Fibroblast of skin of left biceps (primary cell): ENCODE measurements at regions not wholly inside any gene's neighbourhood (a gene's known extent, or its start where the extent isn't known, plus 50 kb on each side); places are given as distances from the start of the nearest gene placed in this dataset.
"Not testable (repeated sequence)": the region's sequence is repeated elsewhere in the genome, so short reads cannot be mapped to it uniquely, and the experiment has no call there.

Source experiments
- DNase-seq, 2 experiments: peaks; one replicate each; pipeline ENCODE4 v3.0.0-alpha.2; 2013; ENCODE audit warnings: low read depth in 2 of 2

GRCh38 chr11:67776852-67777520 is 102.6 kb upstream of the ALDH3B2 start:
- DNase-seq, result no peak

GRCh38 chr11:67774175-67774574 is 99.8 kb upstream of the ALDH3B2 start:
- DNase-seq, result not testable (repeated sequence)

GRCh38 chr11:67768001-67768730 is 93.7 kb upstream of the ALDH3B2 start:
- not testable (repeated sequence) for DNase-seq

GRCh38 chr11:67761211-67761610 is 86.8 kb upstream of the ALDH3B2 start:
- DNase-seq, result not testable (repeated sequence)

- not testable (repeated sequence) for DNase-seq
Observed at GRCh38 chr11:67759321-67759720, 84.9 kb upstream of the ALDH3B2 start.

GRCh38 chr11:67758467-67758866 is 84.0 kb upstream of the ALDH3B2 start:
- not testable (repeated sequence) for DNase-seq

- not testable (repeated sequence) for DNase-seq
Observed at GRCh38 chr11:67758009-67758408, 83.6 kb upstream of the ALDH3B2 start.

- not testable (repeated sequence) for DNase-seq
Observed at GRCh38 chr11:67753820-67754219, 79.4 kb upstream of the ALDH3B2 start.

GRCh38 chr11:67745181-67745726 is 70.8 kb upstream of the ALDH3B2 start:
- DNase-seq, result no peak

- not testable (repeated sequence) for DNase-seq
Observed at GRCh38 chr11:67744231-67744630, 69.8 kb upstream of the ALDH3B2 start.

- not testable (repeated sequence) for DNase-seq
Observed at GRCh38 chr11:67738231-67738630, 63.8 kb upstream of the ALDH3B2 start.

GRCh38 chr11:67737562-67738080 is 63.2 kb upstream of the ALDH3B2 start:
- not testable (repeated sequence) for DNase-seq

- DNase-seq, result no peak
Observed at GRCh38 chr11:67732045-67732787, 57.8 kb upstream of the ALDH3B2 start.

- DNase-seq, result no peak
Observed at GRCh38 chr11:67731583-67731982, 57.2 kb upstream of the ALDH3B2 start.

GRCh38 chr11:67728163-67728571 is 53.7 kb upstream of the ALDH3B2 start:
- DNase-seq, result not testable (repeated sequence)

GRCh38 chr11:67727066-67728040 is 52.9 kb upstream of the ALDH3B2 start:
- not testable (repeated sequence) for DNase-seq
